Upper lobe of right lung (tissue), 1 donor: ENCODE measurements at regions not wholly inside any gene's neighbourhood (a gene's known extent, or its start where the extent isn't known, plus 50 kb on each side); places are given as distances from the start of the nearest gene placed in this dataset.

Source experiments
- ATAC-seq: fragments of 200-7000 bp; cut with Tn5 transposase; one replicate; pipeline ENCODE4 v1.9.1; 2020; ENCODE audit warnings: mild to moderate bottlenecking, moderate library complexity
- DNase-seq: peaks from one replicate; pipeline ENCODE4 v3.0.0-alpha.2; 2020
- H3K27ac ChIP-seq: fragments of 200-600 bp; one replicate; pipeline ENCODE4 v1.8.0; 2022
- H3K27me3 ChIP-seq: fragments of 200-600 bp; one replicate; pipeline ENCODE4 v1.8.0; 2022; ENCODE audit warnings: mild to moderate bottlenecking
- H3K36me3 ChIP-seq: fragments of 200-600 bp; one replicate; pipeline ENCODE4 v1.8.0; 2022
- H3K4me1 ChIP-seq: fragments of 200-600 bp; one replicate; pipeline ENCODE4 v1.8.0; 2022
- H3K4me3 ChIP-seq: fragments of 200-600 bp; one replicate; pipeline ENCODE4 v1.8.0; 2022; ENCODE audit warnings: mild to moderate bottlenecking
- H3K9me3 ChIP-seq: fragments of 200-600 bp; one replicate; pipeline ENCODE4 v1.8.0; 2022
- CTCF ChIP-seq: fragments of 200-600 bp; IDR thresholded peaks from one replicate; pipeline ENCODE4 v1.8.0; 2022; ENCODE audit warnings: antibody characterized with exemption
- intact Hi-C: fragments of 100-400 bp; cut with DNase I; formaldehyde crosslinking; loops from one replicate; pipeline ENCODE4 v1.11.0; 2022
- donor health status: DM: no; HTN: yes; CAD: no; lungs with severe emphysema.

GRCh38 chr5:125424402-125425141, 678.1 kb upstream of the ZNF608 start:
- H3K4me3 ChIP-seq = no peak overlapping the region
- H3K27ac ChIP-seq = no peak overlapping the region
- ATAC-seq = no peak
- TF ChIP-seq CTCF = no peak
- intact Hi-C loops = no loop called here
- H3K27me3 ChIP-seq = no peaks in the 10 kb centered on the region
- no peak for DNase-seq
- no peaks in the 10 kb centered on the region for H3K36me3 ChIP-seq
- no peaks in the 10 kb centered on the region for H3K9me3 ChIP-seq
- H3K4me1 ChIP-seq = no peaks in the 10 kb centered on the region

- H3K36me3 ChIP-seq = no peaks in the 10 kb centered on the region
- no peak for ATAC-seq
- H3K27ac ChIP-seq = no peak overlapping the region
- no peak for TF ChIP-seq CTCF
- no peaks in the 10 kb centered on the region for H3K27me3 ChIP-seq
- DNase-seq = no peak
- intact Hi-C loops = no loop called here
- H3K9me3 ChIP-seq = no peaks in the 10 kb centered on the region
- no peaks in the 10 kb centered on the region for H3K4me1 ChIP-seq
- H3K4me3 ChIP-seq = no peak overlapping the region
Measured at GRCh38 chr5:125429498-125429897, 683.1 kb upstream of the ZNF608 start.

- H3K36me3 ChIP-seq = no peaks in the 10 kb centered on the region
- H3K4me1 ChIP-seq = no peaks in the 10 kb centered on the region
- H3K27me3 ChIP-seq = no peaks in the 10 kb centered on the region
- intact Hi-C loops = no loop called here
- TF ChIP-seq CTCF = no peak
- DNase-seq (no peak), ATAC-seq (no peak)
- H3K4me3 ChIP-seq = no peak overlapping the region
- H3K27ac ChIP-seq = no peak overlapping the region
- H3K9me3 ChIP-seq = no peaks in the 10 kb centered on the region
Measured at GRCh38 chr5:125433457-125433856, 687.0 kb upstream of the ZNF608 start.

- no peak for TF ChIP-seq CTCF
- no peaks in the 10 kb centered on the region for H3K27me3 ChIP-seq
- no peak for DNase-seq
- no peaks in the 10 kb centered on the region for H3K9me3 ChIP-seq
- no peak overlapping the region for H3K4me3 ChIP-seq
- no peaks in the 10 kb centered on the region for H3K4me1 ChIP-seq
- ATAC-seq = no peak
- intact Hi-C loops = no loop called here
- no peak overlapping the region for H3K27ac ChIP-seq
- no peaks in the 10 kb centered on the region for H3K36me3 ChIP-seq
Measured at GRCh38 chr5:125439243-125439642, 692.8 kb upstream of the ZNF608 start.

- ATAC-seq (no peak), DNase-seq (no peak)
- H3K27me3 ChIP-seq = no peaks in the 10 kb centered on the region
- intact Hi-C loops = no loop called here
- no peaks in the 10 kb centered on the region for H3K36me3 ChIP-seq
- no peak for TF ChIP-seq CTCF
- no peak overlapping the region for H3K27ac ChIP-seq
- no peaks in the 10 kb centered on the region for H3K4me1 ChIP-seq
- H3K9me3 ChIP-seq = no peaks in the 10 kb centered on the region
- no peak overlapping the region for H3K4me3 ChIP-seq
Measured at GRCh38 chr5:125440905-125441304, 694.5 kb upstream of the ZNF608 start.

GRCh38 chr5:125446986-125447385, 700.5 kb upstream of the ZNF608 start:
- DNase-seq (no peak), ATAC-seq (no peak)
- no peak for TF ChIP-seq CTCF
- Histone ChIP-seq H3K4me3 (no peak overlapping the region), H3K36me3 (no peaks in the 10 kb centered on the region), H3K27me3 (no peaks in the 10 kb centered on the region), H3K4me1 (no peaks in the 10 kb centered on the region), H3K27ac (no peak overlapping the region), H3K9me3 (no peaks in the 10 kb centered on the region)
- intact Hi-C loops = no loop called here
